HEK293T (cell line): ENCODE measurements at regions not wholly inside any gene's neighbourhood (a gene's known extent, or its start where the extent isn't known, plus 50 kb on each side); places are given as distances from the start of the nearest gene placed in this dataset.

Source experiments
- CTCF ChIA-PET: fragments of 350-600 bp; formaldehyde crosslinking; extraction: SDS; loops from one replicate; lab custom pipeline; 2021; ENCODE audit warnings: antibody characterized with exemption, inconsistent platforms; lab: Yijun Ruan, JAX
- POLR2A ChIA-PET: fragments of 350-600 bp; formaldehyde crosslinking; extraction: SDS; loops from one replicate; lab custom pipeline; 2020; ENCODE audit warnings: antibody characterized with exemption, inconsistent platforms; lab: Yijun Ruan, JAX
- DNase-seq: peaks from one replicate; pipeline ENCODE4 v3.0.0; 2012; ENCODE audit warnings: mixed read lengths; ENCODE audit errors: extremely low spot score
- ARNT ChIP-seq: fragments of 450-650 bp; IDR thresholded peaks from 2 replicates; pipeline ENCODE4 v1.6.1; 2017; ENCODE audit warnings: mild to moderate bottlenecking
- CTBP1 ChIP-seq: fragments of 450-650 bp; IDR thresholded peaks from 2 replicates; pipeline ENCODE4 v1.6.1; 2016; ENCODE audit warnings: borderline replicate concordance
- ELF4 ChIP-seq: fragments of 450-650 bp; IDR thresholded peaks from 2 replicates; pipeline ENCODE4 v1.6.1; 2017; ENCODE audit warnings: antibody characterized with exemption
- FOXM1 ChIP-seq: fragments of 450-650 bp; IDR thresholded peaks from 2 replicates; pipeline ENCODE4 v1.6.1; 2017; ENCODE audit warnings: mild to moderate bottlenecking, borderline replicate concordance
- HDGF ChIP-seq: fragments of 450-650 bp; IDR thresholded peaks from 2 replicates; pipeline ENCODE4 v1.6.1; 2017; ENCODE audit warnings: antibody characterized with exemption, borderline replicate concordance
- LEF1 ChIP-seq: fragments of 450-650 bp; IDR thresholded peaks from 2 replicates; pipeline ENCODE4 v1.6.1; 2017; ENCODE audit warnings: mild to moderate bottlenecking, borderline replicate concordance
- NFRKB ChIP-seq: fragments of 450-650 bp; IDR thresholded peaks from 2 replicates; pipeline ENCODE4 v1.6.1; 2016; ENCODE audit warnings: mild to moderate bottlenecking, moderate library complexity
- PKNOX1 ChIP-seq: fragments of 450-650 bp; IDR thresholded peaks from 2 replicates; pipeline ENCODE4 v1.6.1; 2016
- SP1 ChIP-seq: fragments of 450-650 bp; IDR thresholded peaks from 2 replicates; pipeline ENCODE4 v1.6.1; 2017
- SUZ12 ChIP-seq: fragments of 450-650 bp; IDR thresholded peaks from 2 replicates; pipeline ENCODE4 v1.6.1; 2016; ENCODE audit warnings: mild to moderate bottlenecking
- TARDBP ChIP-seq: fragments of 450-650 bp; IDR thresholded peaks from 2 replicates; pipeline ENCODE4 v1.6.1; 2016
- ZNF384 ChIP-seq: fragments of 450-650 bp; IDR thresholded peaks from 2 replicates; pipeline ENCODE4 v1.6.1; 2016

GRCh38 chr7:90094030-90094429 lies 60.2 kb upstream of the STEAP1 start:
- no peak for DNase-seq
- TF ChIP-seq PKNOX1 (no peak), HDGF (no peak), LEF1 (no peak), ELF4 (no peak), FOXM1 (no peak), SP1 (no peak), NFRKB (no peak), SUZ12 (no peak), CTBP1 (no peak), ARNT (no peak), ZNF384 (no peak), TARDBP (no peak)
- ChIA-PET CTCF (no interaction called here), POLR2A (no interaction called here)
